ENCODE measurements at regions not wholly inside any gene's neighbourhood (a gene's known extent, or its start where the extent isn't known, plus 50 kb on each side); places are given as distances from the start of the nearest gene placed in this dataset.

DNA sequence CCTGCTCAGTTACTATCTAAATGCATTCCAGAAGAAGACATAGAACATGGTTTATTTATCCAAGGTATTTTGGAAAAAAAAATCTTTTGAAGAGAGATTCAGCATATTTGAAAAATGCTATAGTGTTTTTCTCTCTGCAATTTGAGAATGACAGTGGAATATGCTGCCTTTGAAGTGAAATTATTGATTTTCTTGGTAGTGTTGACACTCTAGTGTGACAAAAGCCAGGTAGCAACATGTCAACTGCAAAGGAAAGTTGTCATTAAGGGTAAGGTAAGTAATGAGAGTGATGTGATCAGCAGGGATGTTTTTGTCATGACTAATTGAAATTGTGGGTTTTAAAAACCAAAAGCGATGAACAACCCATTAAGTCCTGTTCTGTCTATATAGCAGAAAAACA, 1387.1 kb upstream of the TMEFF2 start:
- DNase-seq = no peak

DNA sequence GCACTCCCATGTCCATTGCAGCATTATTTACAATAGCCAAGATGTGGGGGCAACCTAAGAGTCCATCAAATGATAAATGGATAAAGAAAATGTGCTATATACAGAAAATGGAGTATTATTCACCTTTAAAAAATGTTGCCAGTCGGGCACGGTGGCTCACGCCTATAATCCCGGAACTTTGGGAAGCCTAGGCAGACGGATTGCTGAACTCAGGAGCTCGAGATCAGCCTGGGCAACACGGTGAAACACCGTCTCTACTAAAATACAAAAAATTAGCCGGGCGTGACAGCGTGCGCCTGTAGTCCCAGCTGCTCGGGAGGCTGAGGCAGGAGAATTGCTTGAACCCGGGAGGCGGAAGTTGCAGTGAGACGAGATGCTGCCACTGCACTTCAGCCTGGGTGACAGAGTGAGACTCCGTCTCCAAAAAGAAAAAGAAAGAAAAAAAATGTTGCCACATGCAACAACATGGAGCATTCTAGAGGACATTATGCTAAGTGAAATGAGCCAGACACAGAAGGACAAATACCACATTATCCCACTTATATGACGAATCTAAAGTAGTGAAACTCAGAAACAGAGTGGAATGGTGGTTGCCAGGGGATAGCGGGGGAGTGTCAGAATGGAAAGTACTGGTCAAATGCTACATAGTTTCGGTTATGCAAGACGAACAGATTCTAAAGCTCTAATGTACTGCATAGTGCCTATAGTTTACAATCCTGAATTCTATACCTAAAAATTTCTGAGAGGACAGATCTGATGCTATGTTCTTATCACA, 1385.6 kb upstream of the TMEFF2 start:
- no peak for DNase-seq

DNA sequence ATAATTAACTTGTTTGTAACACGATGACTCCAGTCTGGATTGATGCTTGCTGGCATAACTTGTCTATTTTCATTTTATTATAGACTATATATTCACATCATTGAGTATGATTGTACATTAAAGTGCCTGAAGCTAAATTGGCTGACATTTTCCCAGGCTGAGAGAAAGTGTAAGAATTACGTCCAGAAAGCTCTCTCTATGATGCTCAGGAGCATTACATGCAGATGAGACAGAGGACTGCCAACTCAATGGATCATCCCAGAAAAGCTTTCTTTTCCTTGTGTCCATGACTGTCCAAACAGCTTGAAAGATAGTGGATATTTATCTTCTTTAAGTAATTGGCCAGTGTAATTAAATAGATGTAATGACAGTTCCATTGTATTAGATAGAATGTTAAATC, 1372.2 kb upstream of the TMEFF2 start:
- DNase-seq = no peak

DNA sequence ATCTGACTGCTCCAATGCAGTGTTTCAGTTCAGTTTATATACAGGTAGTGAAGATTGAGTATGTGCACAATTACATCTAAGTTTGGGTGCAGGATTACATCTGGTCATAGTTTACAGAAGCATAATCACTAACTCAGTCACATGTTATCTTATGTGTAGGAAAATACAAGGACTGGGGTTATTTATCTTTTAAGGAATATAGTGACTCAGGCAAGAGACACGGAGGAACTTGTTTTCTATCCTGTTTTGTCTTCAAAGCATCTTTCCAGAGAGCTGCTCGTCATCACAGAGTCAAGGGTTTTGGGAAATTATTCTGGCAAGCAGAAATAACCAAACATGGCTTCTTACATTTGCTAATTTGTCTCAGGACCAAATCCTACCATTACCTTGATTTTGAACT, 1371.5 kb upstream of the TMEFF2 start:
- no peak for DNase-seq

DNA sequence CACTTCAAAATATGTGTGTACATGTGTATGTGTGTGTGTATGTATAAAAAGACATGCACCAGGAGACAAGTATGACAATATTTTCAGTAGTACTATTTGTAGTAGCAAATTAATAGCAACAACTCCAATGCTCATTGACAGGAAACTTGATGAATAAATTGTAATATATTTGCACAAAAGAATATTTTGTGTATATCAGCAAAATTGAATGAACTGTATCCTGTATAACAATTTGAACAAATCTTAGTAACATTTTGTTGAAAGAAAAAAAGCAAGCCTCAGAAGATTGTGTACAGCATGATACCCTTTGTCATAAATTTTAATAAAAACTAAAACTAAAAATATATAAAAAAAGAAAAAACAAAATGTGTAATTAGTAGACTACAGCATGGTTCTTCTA, 1367.3 kb upstream of the TMEFF2 start:
- DNase-seq = no peak

DNA sequence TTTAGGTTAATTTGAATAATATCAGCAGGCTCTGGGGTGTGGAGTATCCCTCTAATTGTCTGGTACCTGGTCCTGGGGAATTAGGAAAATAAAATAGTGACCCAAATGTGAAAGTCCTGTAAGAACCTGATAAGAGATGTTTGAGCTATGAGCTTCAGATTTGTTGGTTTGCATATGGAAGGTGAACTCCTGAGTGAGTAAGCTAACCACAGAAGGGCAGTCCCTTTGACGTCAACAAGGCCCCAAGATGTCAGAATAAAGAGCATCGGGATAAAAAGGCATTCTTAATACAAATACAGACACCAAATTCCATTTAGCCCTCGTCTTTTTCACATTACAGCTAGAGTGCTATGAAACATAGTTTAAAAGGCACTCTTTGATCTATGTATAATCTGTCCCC, 1366.3 kb upstream of the TMEFF2 start:
- DNase-seq = no peak

DNA sequence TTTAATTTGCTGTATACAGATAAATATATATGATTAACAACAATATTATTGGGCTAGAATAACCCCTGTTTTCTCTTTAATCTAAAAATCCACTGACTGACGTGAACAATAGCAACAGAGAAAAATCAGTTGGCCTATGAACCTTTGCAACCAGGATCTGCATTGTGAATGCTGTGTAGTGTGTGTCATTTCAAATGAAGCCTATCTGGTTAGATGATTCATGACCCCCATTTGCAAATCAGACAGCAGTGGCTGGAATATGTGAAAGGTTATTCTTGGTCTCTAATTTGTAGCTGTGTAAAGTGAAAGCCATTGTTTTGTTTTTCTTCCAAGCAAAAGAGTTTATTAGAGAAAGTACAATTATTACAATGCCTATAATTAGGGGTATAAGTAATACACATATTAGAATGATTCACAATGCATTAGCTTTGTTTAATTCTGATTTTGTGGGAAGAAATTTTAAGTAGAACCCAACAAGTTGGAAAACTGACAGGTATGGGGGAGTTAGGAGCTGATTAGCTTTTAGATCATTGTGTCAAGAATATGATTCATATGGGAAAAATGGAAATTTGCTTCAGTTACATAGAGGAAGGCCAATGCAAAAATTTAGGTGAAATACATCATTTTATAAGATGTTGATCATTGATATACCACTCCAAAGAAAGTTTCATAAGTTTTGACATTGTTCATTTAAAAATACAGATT, 1362.2 kb upstream of the TMEFF2 start:
- no peak for DNase-seq

DNA sequence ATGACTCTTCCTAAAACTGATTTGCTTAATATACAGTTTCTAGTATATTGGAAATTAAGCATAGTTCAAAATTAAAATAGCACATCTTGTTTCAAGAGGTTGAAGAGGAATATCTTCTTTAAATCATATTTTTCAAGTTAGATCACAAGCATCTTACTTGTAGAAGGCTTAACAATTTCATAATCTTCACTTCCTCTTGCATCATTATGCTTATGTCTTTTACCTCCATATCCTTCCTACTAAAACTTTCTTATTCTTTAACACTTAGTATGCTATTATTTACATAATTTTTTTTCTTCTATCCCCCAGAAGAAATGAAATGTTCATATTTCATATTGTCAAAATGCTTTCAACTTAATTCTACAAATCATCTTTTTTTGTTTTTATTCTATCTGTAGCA, 1354.9 kb upstream of the TMEFF2 start:
- no peak for DNase-seq

DNA sequence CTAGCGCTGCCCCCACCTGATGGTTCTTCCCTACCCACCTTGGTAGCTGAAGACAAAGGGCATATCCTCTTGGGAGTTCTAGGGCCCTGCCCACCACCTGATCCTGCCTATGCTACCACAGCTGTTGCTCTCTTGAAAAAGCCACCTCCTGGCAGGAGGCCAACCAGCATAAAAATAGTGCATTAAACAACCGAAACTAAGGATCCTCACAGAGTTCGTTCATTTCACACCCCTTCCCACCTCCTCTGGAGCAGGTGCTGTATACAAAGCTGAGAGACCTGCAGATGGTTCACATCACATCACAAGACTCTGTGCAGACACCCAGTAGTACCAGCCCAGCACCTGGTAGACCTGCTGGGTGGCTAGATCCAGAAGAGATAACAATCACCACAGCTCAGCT, 1348.0 kb upstream of the TMEFF2 start:
- no peak for DNase-seq

DNA sequence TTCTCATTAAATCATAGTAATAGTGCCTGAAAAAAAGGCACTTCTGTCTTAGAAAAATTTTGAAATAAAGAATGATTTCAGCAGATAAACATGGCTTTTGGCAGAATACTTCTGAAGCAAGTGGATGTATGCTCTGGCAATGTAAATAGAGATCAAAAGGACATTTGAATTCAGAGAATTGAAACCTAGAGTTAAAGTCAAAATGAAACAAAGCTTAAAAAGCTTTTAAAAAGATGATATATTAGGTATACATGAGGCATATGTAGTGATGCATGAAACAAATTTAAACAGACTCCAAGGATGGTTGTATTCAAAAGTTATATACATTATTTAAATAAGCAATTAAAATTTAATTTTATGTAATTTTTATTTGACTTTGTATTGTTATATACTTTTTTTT, 1344.5 kb upstream of the TMEFF2 start:
- DNase-seq = no peak

DNA sequence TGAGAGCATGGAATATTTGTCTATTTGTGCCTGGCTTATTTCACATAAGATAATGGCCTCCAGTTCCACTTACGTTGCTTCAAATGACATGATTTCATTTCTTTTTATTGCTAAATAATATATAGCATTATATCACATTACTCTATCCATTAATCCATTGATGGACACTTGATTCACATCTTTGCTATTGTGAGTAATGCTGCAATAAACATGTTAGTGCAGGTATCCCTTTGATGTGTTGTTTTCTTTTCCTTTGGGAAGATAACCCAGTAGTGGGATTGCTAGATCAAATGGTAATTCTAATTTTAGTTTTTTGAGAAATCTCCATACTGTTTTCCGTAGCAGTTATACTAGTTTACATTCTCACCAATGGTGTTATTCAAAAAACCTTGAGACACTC, 1343.3 kb upstream of the TMEFF2 start:
- no peak for DNase-seq

DNA sequence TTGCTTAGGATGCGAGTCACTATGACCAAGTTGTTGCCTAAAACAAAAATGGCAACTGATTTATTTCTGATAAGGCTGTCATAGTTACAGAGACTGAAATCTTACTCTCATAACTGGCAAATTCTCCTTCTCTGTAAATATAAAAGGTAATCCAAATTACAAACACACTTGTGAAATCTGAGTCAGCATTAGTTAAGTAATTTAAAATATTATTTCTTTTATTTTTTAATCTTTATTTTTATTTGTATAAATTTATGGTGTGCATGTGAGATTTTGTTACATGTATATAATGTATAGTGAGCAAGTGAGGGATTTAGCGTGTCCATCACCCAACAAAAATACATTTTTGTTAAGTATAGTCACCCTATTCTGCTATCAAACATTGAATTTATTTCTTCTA, 1342.8 kb upstream of the TMEFF2 start:
- no peak for DNase-seq

DNA sequence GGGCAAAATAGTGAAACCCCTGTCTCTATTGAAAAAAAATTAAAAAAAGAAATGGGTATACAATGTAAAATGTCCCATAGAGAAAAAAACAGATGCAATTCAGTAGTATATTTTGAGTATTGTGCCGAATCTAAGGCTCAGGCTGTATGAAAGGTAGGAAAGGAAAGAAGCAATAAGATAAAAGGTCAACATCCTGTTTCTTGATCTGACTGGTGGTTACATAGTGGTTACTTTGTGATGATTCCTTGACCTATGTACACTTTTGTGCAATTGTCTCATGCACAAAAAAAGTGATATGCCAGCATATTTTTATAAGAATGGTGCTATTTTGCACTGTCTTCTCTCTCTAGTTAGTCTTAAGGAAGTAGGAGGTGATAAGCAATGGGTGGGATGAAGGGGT, 1333.7 kb upstream of the TMEFF2 start:
- no peak for DNase-seq

DNA sequence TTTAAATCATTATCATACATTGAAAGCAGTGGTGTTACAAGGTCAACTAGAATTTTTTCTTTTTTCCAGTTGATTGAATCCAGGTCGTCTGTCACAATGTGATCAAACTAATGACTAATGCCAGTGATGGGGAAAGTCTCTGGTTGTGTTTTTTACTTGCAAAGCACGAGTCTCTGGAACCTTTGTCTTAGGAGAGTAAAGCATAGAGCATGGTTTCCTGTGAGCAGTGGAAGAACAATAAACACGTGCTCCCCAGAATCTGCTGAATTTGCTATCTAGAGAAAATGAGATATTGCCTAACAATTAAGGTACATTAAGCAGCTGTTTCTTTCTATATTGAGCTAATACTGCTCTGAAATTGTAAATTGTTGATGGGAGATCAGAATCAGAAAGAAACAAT, 1332.4 kb upstream of the TMEFF2 start:
- no peak for DNase-seq

DNA sequence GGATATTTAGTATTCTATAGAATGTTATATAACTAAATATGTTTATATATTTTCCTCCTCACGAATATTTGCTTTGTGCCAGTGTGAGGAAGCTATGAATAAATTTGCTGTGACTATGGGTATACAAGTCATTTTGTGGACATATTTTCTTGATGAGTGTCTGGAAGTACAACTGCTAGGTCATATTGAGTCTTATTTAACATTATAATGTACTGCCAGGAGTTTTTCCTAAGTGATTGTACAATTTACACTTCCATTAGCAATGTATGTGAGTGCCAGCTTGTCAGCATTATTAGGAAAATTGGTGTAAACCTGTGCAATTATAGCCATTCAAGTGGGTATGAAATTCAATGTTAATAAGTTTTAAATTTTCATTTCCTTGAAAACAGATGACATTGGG, 1328.9 kb upstream of the TMEFF2 start:
- no peak for DNase-seq

DNA sequence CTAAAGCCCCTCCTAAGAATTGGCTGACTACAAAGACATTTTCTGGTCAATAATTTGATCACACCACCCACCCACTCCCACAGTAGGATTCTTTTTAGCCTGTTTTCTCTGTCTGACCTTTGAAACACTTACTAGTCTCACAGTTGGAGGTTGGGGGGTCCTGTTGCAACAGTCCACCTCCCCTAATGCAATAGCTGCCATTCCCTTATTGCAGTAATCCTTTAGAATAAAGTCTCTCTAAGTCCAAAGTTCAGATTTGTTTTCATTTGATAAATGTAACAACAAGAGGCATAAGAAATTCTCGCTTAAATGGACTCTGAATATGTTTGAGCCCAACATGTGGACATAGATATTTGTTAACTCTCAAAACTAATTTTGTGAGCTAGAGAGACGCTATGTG, 1326.8 kb upstream of the TMEFF2 start:
- no peak for DNase-seq

DNA sequence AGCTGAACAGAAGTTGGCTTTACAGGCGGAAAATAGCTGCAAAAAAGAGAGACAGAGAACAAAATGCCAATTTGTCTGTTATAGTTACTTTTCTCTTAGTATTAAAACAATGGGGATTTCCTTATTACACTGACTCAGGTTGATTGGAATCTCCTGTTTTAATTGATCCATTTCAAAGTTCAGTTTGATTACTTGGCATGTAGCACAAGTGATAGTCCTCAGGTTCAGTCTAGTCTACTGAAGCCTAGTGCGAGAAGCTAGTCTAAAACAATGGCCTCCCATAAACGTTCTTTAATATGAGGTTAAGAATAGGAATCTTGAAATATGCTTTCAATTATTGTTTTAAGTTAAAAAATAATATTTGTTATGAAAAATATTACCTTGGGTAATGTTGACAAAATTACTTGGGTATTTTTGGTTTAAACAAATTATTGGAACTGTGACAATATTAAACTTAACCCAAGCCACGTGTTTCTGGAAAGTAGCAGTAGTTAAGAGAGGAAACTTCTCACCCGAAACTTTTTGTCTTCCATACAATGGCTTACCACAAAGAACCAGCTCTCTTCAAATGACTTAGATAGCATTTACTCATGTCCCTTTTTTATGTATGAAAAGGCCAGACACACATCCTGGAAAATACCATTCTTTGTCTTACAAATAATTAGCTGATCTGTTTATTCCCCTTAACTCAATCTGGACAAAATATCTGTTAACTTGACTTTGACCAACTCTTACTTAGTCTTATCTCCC, 1326.2 kb upstream of the TMEFF2 start:
- DNase-seq = no peak

DNA sequence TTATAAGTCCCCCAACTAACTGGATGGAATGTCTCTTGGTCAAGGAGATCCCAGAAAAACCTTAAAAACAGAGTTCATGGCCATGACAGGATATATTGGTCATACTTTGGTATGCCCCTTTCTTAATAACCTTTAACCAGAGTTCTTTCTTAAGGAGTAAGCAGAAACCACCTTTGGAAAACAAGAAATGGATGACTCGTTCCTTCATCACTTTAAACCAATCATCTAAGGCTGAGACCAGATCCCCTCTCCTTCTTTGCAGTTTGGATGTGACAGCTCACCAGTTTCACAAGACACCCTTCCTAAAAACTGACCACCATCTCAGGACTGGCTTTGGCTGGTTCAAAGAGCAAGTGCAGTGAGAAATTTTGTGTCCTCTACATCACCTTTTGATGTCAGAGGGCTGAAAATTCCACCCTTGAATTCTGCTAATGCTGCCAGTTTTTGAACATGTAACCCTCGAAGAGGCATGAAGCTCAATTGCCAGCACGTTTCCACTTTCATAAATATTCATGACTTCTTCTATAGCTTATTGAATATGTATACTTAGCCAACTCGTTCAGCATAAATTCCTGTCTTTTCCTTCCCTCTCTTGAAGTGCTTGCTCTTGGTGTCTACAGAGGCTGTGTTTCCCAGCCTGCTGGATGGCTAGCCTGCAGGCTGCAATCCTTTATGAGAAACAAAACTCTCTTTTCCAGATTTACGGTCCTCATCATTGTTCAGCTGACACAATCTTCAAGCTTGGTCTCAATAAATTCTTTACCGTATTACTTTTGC, 1323.5 kb upstream of the TMEFF2 start:
- no peak for DNase-seq

DNA sequence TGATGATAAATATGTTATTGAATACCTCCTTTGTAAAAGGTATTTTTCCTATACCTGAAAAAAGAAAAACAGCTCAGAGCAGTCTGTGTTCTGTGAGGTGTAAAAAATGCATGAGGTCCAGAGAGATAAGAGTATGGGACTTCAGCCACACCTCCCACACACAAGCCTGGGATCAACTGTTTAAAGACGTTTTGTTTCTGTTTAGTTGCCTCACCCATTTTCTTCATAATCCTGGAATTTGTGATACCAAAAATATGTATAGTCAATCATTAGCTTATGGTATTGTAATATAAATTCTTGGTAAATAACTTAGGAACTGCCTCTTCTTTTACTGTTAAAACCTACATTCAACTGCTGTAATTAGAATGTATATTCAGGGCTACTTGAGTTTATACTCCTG, 1322.9 kb upstream of the TMEFF2 start:
- no peak for DNase-seq

DNA sequence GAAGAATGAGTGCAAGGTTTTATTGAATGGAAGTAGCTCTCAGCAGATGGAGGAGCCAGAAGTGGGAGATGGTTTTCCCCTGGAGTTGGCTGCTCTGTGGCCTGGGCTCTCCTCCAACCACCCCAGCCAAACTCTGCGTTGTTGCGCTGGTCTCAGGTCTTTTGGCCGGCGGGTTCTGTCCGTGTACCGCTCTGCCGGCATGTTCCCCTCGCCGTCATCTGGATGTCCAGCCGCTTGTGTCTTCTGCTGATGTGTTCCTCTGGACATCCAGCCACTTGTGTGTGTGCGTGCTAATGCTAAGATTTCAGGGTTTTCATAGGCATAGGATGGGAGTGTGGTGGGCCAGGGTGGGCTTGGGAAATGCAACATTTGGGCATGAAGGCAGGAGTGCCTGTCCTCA, 1311.3 kb upstream of the TMEFF2 start:
- no peak for DNase-seq

DNA sequence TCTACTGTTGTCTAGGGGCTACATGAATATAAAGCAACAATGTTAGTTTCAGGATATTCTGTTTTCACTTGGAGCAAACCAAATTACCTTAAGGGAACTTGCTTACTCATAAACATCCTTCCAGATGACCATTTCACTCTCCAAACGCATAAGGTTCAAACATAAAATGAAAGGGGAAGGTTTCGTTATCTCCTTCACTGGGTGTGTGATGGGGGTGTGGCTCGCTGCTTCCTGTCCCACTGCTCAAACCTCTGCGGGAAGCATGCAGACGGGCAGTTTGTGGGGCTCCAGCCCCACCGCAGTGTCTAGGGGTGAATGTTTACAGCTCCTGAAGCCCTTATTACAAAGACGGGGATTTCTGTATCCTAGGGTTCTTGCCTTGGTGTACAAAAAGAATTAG, 1310.9 kb upstream of the TMEFF2 start:
- no peak for DNase-seq

DNA sequence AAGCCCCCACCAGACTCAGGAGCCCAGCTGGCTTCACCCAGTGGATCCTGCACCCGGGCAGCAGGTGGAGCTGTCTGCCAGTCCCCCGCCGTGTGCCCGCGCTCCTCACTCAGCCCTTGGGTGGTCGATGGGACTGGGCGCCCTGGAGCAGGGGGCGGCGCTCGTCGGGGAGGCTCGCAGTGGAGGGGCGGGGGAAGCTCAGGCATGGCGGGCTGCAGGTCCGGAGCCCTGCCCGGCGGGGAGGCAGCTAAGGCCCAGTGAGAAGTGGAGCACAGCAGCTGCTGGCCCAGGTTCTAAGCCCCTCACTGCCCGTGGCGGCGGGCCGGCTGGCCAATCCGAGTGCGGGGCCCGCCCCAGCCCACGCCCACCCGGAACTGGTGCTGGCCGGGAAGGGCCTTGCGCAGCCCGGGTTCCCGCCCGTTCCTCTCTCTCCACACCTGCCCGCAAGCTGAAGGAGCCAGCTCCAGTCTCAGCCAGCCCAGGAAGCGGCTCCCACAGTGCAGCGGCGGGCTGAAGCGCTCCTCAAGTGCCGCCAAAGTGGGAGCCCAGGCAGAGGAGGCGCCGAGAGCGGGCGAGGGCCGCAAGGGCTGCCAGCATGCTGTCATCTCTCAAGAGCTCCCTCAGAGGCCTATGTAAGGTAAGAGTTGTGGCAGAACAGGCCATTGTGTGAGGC, 1307.8 kb upstream of the TMEFF2 start:
- DNase-seq = peak; percentile 77

DNA sequence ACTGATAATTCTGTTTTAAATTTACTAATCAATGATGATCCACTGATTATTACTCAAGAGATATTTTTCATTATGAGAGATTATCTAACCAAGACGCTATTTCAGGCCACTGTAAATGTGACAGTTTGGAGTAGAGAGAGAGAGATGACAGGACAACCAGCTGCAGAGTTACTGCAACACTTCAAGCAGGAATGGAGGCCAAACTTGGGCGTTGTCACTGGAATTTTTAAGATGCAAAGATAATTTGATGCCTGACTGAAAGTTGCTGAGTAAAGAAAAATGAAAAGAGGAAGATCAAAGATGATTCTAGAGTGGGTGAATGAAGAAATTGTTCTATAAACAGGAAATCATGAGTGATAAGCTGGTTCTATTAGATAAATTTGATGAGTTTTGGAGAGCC, 1302.1 kb upstream of the TMEFF2 start:
- no peak for DNase-seq

Data from NCI-H2029 treated with DMSO at 0.1 percent for 48 hours (cell line).